ENCODE measurements at regions not wholly inside any gene's neighbourhood (a gene's known extent, or its start where the extent isn't known, plus 50 kb on each side); places are given as distances from the start of the nearest gene placed in this dataset.

- TF ChIP-seq, protein P1, sequence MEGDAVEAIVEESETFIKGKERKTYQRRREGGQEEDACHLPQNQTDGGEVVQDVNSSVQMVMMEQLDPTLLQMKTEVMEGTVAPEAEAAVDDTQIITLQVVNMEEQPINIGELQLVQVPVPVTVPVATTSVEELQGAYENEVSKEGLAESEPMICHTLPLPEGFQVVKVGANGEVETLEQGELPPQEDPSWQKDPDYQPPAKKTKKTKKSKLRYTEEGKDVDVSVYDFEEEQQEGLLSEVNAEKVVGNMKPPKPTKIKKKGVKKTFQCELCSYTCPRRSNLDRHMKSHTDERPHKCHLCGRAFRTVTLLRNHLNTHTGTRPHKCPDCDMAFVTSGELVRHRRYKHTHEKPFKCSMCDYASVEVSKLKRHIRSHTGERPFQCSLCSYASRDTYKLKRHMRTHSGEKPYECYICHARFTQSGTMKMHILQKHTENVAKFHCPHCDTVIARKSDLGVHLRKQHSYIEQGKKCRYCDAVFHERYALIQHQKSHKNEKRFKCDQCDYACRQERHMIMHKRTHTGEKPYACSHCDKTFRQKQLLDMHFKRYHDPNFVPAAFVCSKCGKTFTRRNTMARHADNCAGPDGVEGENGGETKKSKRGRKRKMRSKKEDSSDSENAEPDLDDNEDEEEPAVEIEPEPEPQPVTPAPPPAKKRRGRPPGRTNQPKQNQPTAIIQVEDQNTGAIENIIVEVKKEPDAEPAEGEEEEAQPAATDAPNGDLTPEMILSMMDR (IDR thresholded peaks at IDR 0.05): no peak
- TF ChIP-seq POLR2A (IDR thresholded peaks at IDR 0.05): no peak
These were observed 272.5 kb downstream of the GALR1 start for GRCh38 chr18:77522051-77522675.
